SW480 (cell line): ENCODE measurements at regions not wholly inside any gene's neighbourhood (a gene's known extent, or its start where the extent isn't known, plus 50 kb on each side); places are given as distances from the start of the nearest gene placed in this dataset.
"Not testable (repeated sequence)": the region's sequence is repeated elsewhere in the genome, so short reads cannot be mapped to it uniquely, and the experiment has no call there.

ENCODE experiments used
- DNase-seq: peaks from one replicate; pipeline ENCODE4 v3.0.0-alpha.2; 2016; ENCODE audit warnings: low spot score

DNA sequence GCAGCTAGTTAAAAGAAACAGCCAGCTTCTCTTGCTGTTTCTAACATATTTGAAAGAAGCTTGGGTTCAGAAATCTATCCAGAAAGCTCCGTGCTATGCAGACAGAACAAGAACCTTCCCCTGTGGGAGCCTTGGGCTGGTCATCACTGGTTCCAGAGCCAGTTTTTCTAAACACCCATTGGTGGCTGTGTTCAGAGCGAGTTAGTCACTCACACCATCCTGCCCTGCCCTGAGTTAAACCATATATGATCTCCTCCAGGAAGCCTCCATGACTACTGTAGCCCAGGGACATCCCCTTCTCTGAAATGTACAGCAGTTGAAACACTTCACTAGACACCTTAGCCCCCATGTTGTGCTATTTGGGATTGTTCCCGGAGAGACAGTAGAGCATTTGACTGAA, 200.8 kb upstream of the SGCG start:
- no peak for DNase-seq

DNA sequence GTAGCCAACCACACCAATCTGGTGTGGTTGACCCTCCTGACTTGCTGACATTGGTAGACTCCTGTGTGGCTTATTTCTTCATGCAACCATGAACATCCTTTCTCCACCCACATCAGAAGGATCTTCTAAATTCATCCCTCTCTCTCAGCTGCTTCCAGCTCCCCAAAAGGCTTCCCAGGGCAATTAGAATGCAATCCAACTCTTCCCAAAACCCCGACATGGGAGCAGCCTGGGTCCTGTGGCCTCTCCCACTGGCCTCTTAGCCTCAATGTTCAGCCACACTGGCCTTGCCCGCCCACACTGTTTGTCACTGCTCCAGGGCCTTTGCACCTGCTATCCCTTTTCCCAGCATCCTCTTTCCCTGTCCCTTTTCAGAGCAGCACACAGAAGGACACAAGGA, 199.8 kb upstream of the SGCG start:
- no peak for DNase-seq

DNA sequence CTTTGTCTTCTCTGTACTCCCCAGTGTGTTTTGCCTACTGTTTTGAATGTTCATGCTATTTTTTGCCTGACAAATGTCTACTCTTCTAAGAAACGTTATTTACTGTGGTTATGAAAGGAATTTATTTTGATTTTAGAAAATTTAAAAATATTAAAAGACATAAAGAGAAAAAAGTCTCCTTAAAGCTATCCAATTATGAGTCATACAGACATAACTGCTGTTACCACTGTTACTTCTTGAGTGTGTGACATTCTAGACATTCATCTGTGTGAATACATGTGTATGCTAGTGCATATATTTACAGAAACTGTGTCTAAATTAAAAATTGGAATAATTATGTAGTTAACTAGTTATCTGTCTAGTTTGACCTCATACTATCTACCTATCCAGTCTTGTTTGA, 187.6 kb upstream of the SGCG start:
- no peak for DNase-seq

DNA sequence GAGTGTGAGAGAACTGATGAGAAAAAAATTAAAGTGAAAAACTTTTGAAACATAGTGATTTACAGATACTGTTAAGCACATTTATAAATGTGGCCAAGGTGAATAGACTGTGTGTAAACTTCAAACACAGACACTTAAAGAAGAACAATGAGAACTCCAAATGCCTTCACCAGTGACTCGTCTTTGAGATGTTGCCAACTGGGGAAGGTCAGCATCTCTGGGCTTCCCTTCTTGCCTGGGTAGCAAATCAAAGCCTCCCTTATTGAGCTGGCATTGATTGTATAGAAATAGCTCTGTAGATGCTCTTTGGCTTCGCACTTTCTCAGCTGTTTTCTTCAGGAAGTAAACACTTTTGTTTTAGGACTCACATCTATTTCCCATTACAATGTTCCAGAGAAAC, 177.3 kb upstream of the SGCG start:
- no peak for DNase-seq

DNA sequence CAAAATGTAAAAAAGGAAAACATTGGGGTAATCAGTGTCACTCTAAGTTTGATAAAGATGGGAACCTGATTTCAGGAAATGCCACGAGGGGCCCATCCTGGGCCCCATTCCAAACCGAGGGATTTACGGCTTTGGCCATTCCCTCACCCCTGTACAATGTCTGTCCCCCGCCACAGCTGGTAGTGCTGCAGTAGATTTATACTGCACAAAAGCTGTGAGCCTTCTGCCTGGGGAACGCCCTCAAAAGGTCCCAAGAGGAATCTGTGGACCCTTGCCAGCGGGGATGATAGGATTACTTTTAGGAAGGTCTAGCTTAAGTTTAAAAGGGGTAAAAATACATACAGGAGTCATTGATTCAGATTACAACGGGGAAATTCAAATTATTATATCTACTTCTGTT, 173.4 kb upstream of the SGCG start:
- DNase-seq = no peak

DNA sequence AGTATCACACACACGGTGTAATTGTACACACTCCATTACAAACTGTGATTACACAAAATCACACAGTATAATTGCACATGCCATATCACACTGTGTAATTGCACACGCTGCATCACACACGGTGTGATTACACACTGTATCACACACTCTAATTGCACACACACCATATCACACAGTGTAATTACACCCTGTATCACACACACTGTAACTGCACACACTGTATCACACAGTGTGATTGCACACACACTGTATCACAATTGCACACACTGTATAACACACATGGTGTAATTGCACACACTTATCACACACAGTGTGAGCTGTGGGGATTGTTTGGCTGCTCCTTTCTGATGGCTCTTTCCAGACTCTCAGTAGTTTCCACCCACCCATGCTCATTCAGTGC, 162.6 kb upstream of the SGCG start:
- no peak for DNase-seq

DNA sequence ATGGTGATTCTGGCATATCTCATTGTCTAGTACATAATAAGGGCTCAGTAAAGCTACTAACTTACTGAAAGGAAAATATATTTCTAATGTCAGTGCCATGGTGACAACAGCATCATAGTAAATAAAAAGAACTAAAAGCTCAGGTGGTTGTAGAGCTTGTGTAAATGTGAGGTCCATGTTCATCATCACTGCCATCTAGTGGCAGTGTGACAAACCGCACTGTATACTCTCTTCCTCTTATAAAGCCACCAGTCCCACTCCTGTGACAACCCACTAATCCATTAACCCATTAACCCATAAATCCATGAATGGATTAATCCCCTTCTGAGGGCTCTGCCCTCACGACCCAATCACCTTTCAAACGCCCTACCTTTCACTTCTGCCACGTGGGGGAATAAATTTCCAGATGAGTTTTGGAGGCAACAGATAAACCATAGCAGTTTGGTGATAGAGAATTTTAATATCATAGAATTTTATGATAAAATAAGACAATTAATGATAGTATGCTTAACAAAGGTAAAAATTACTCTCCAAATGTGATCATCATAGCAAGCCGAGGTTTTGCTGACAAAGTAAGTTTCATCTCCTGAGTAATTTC, 160.4 kb upstream of the SGCG start:
- DNase-seq = peak; percentile 74

DNA sequence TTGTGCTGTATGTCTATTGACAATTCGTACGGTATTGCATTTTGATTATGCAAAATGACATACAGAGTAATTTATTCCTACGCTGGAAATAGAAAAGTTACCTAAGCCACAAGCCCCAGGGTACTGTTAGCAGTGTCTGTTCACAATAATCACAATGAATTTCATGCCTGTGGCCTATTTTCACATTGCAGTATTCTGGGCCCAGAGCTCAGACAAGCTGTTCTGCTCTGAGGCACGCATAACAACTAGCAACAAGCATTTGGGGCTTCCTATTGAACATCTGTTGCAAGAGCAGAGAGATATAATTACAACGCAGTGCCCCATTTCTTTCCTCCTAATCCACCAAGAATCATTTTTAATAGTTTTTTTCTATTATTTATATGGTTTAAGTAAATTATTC, 158.9 kb upstream of the SGCG start:
- DNase-seq = no peak

DNA sequence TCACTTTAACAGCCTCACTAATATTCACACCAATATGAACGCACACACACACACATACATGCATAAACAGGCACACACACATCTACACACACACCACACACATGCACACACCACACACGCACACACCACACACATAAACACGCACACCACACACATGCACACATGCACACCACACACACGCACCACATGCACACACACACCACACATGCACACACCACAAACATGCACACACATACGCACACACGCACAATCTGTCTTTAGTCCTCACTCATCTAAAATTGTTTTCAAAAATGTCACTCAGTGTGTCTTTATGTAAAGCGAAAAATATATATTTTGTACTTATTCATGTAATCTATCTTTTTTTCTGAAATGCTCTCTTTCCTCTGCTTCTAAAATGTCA, 158.1 kb upstream of the SGCG start:
- no peak for DNase-seq

DNA sequence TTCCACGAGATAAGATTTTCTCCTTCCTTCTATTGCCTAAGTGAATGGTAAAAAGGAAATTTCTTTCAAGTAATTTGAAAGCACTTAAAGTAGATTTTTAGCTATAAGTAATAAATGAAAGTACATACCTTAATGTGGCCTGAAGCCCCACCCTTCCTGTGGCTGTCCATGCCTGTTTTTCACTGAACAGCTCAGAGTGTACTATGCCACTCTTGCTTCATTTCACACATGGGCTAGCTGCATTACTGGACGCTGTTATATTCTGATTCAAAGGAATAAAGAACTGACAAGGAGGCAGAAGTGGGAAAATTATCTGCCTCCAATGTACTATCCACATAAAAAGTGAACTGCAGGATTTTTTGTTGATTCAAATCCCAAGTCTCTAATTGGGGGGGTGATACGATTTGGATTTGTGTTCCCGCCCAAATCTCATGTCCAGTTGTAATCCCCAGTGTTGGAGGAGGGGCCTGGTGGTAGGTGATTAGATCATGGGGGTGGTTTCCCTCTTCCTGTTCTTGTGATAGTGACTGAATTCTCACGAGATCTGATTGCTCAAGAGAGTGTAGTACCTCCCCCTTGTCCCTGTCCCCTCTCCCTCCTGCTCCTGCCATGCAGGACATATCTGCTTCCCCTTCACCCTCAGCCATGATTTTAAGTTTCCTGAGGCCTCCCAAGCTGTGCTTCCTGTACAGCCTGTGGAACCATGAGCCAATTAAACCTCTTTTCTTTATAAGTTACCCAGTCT, 154.7 kb upstream of the SGCG start:
- peak; percentile 23 for DNase-seq

DNA sequence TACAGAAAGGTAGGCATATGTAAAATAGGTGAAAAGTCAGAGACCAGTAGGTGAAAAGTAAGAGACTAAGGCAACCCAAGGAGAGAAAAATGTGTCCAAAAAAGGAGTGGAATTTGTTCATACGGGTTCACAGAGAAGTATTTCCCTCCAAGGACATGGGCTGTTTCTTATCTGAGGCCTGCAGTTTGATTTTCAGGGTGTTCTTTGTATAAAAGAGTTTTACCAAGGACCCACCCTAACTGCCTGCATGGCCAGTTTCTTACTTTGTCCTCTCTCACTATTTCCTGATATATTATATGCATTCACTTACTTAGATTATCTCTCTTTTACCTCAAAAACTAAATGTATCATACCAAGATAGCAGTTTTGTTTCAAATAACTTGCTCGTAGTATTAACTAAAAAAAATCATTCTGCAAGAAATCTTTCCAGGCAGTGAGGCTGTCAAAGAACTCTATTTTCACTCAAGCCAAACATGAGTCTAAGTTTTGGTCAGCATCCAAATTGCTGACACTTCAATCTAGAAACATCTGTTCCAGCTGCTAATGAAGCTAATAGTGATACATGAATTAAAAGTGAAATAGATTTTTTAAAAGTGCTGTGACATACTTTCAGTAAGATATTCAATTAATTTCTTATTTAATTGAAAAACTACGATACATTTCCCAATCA, 141.4 kb upstream of the SGCG start:
- DNase-seq = no peak

DNA sequence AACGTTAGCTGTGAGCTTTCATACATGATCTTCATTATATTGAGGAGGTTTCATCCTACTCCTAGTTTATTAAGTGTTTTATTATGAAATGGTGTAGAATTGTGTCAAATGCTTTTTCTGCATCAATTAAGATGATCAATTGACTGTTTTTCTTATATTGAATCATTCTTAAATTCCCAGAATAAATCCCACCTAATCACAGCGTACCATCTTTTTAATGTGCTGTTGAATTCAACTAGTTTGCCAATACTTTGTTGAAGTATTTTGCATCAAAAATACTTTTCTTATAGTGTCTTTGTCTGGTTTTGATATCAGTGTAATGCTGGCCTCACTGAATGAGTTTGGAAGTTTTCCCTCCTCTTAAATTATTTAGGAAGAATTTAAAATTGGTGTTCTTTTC, 138.6 kb upstream of the SGCG start:
- DNase-seq = no peak

DNA sequence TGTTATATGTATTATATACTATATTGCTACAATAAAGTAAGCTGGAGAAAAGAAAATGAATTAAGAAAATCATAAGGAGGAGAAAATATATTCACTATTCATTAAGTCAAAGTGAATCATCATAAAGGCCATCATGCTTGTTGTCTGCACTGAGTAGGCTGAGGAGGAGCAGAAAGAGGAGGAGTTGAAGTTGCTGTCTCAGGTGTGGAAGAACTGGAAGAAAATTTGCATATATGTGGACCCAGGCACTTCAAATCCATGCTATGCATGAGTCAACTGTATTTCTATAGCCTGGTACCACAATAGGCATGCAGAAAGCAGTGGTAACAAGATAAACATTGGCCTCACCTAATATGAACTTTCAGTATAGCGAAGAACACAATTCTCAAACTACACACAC, 135.9 kb upstream of the SGCG start:
- DNase-seq = no peak

DNA sequence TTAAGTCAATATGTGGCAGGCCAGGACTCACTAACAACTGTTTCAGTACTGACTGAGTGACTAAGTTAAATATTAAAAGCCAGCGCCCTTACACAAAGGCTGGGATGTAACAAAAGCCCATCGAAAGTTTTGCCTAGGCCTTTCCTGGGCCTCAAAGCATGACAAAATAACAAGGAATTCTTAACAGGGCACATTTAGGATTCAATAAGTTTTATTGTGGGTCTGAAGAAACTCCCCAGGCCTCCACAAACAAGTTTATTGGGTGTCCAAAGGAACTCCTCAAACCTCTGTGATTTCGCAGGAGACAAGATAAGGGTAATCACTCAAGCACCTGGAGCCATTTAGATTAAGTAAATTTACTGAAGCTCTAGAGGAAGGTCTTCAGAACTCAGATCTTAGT, 130.7 kb upstream of the SGCG start:
- DNase-seq = no peak

DNA sequence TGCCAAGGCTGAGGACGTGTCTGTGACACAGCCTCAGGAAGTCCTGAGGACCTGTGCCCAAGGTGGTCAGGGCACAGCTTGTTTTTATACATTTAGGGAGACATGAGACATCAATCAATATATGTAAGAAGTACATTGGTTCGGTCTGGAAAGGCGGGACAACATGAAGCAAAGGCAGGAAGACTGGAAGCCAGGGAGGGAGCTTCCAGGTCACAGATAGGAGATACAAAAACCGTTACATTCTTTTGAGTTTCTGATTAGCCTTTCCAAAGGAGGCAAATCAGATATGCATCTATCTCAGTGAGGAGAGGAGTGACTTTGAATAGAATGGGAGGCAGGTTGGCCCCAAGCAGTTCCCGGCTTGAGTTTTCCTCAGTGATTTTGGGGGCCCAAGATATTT, 127.1 kb upstream of the SGCG start:
- DNase-seq = not testable (repeated sequence)

DNA sequence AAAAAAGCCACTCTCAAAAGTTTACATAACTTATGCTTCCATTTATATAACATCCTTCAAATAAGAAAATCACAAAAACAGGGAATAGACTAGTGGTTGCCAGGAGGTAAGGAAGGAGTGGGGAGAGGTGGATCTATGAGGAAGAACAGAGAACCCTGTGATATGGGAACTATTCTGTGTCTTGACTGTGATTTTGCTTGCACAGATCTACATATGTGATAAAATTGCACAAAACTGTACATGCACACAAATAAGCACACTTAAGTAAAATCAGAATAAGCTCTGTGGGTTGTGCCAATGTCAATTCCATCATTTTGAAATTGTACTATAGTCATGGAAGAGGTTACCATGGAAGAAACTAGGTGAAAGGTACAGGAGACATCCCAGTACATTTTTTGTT, 121.6 kb upstream of the SGCG start:
- DNase-seq = no peak

DNA sequence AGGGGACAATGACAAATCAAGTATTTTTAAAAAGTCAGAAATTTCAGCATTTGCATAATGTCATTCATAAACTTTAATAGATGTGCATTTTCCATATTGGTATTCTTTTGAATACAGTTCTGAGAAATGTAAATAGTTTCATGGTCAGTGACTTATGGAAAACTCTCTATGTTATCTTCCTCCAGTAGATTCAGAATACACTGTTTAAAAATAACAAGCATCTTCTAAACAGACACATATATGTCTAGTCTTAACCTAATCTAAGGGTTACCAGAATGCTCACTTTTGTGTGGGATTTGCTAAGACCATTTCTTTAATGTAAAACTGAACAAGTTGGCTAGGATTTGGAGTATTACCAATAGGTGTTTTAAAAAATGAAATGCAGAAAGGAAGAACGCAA, 119.8 kb upstream of the SGCG start:
- DNase-seq = no peak

DNA sequence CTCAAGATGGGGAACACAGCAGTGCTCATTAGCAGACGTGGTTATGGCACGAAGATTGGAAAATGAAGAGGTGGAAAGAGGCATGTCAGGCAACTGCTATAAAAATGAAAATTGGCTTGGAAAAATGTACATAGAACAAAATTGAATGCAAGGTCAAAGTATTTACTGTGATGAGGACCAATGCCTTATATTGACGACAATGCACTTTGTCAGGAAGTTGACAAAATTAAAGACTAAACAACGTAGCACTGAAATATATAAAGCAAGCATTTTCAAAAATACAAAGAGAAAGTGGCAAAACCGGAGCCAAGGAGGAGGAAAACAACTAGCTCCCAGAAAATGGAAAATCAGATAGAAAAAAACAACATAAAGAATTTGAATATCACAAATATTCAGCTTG, 113.7 kb upstream of the SGCG start:
- no peak for DNase-seq

DNA sequence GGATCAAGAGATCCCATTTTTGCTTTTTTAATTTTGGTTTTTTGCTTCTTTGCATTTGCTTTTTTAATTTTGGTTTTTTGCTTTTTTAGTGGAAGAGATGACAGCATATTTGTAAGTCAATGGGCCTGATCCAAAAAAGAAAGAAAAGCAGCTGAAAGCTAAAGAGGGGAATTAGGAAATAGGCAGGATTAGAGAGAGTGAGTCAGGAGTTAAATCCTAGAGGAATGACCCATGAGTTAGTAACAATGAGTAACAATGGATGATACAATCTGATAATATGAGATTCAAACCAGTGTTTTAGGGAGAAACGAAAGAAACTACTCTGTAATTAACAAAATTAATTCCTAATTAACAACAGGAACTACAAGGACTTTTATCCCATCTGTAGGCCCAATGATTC, 111.2 kb upstream of the SGCG start:
- no peak for DNase-seq

DNA sequence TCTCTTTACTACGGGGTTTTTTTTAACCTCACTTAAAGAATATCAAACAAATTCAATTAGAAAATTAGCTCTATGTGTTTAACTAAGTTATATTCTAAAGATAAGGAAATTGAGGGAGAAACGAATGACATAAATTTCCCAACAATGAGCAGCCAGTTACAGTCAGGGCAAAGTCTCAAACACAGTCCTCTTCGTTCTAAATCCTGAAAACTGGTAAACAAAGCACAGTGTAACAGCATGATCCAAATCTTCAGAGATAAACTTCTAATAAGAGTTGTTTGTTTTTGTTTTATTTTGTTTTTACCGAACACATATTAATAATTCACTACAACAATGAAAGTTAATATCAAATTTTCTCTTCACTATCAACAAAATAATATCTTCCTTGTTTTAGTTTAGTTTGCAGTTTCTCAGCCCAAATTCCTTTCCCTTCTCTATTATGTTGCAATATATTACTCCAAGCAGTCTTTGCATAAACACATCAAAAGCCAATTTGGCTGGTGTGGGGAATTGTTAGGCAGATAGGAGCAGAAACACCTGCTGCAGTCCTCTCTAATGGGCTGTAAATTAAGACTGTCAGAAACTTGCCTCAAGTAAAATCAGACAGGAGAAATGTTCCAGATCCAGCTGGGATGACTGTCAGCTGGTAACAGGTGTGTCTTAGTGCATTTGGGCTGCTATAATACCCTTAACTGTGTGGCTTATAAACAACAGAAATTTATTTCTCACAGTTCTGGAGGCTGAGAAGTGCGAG, 106.5 kb upstream of the SGCG start:
- no peak for DNase-seq

DNA sequence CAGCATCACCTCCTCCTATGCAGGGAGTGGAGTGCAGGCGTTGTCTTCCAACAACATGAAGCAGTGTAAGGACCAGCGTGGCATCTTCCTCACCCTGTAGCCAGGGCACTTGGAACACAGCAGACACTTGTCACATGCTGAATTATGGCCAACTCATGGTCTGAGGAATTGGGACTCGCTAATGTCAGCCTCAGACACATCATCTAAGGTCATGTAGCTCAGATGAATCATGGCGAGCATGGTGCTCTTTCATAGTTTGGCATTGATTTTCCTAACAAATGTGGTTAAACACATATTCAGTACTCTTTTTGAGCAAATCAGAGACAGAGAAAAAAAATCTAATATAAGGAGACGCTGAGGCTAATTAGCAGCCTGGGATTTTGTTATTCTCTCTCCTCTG, 99.6 kb upstream of the SGCG start:
- no peak for DNase-seq

DNA sequence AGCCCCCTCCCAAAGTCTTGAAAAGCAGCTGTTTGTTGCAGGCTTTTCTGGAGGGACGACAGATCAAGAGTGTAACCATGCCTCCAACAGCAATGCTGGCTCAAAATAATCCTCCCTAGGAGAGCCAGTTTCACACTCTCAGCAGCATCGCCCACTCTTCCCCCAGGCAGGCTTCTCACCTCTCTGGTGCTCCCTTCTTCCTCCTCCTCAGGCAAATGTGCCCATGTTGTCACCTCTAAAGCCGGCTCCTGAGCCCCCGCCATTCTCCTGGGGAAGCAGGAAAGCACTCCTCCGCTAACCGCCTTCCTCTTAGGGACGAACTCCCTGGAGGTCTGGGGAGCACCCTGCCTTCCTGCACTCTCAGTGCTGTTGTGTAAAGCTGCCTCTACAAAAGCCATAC, 98.9 kb upstream of the SGCG start:
- DNase-seq = no peak
